Activated B cell treated with CpG ODN at 0.5 μM for 24 hours (primary cell): ENCODE measurements at regions not wholly inside any gene's neighbourhood (a gene's known extent, or its start where the extent isn't known, plus 50 kb on each side); places are given as distances from the start of the nearest gene placed in this dataset.

Experiments
- ATAC-seq: fragments of 200-7000 bp; cut with Tn5 transposase; one replicate; pipeline ENCODE4 v1.10.0; 2021; ENCODE audit warnings: low read depth, mild to moderate bottlenecking, moderate library complexity
- CTCF ChIA-PET: fragments of 350-600 bp; sonication (Branson Sonifier 250); formaldehyde crosslinking; loops from one replicate; lab custom pipeline; 2021; ENCODE audit warnings: antibody characterized with exemption; lab: Charles Lee
- POLR2A ChIA-PET: fragments of 350-600 bp; sonication (Branson Sonifier 250); formaldehyde crosslinking; loops from one replicate; lab custom pipeline; 2021; ENCODE audit warnings: antibody characterized with exemption; lab: Charles Lee
- DNase-seq: peaks from one replicate; pipeline ENCODE4 v3.0.0; 2022
- H3K27ac Mint-ChIP-seq: one replicate; pipeline ENCODE4 v1.8.0; 2020; ENCODE audit warnings: mixed read lengths
- H3K27me3 Mint-ChIP-seq: one replicate; pipeline ENCODE4 v1.8.0; 2021; ENCODE audit warnings: mixed read lengths
- H3K36me3 Mint-ChIP-seq: one replicate; pipeline ENCODE4 v1.8.0; 2021; ENCODE audit warnings: low read depth, mixed read lengths
- H3K4me1 Mint-ChIP-seq: one replicate; pipeline ENCODE4 v1.8.0; 2021; ENCODE audit warnings: mixed read lengths
- H3K4me3 Mint-ChIP-seq: one replicate; pipeline ENCODE4 v1.8.0; 2020; ENCODE audit warnings: mild to moderate bottlenecking, mixed read lengths
- H3K9me3 Mint-ChIP-seq: one replicate; pipeline ENCODE4 v1.8.0; 2020; ENCODE audit warnings: mixed read lengths
- intact Hi-C: fragments of 100-400 bp; cut with micrococcal nuclease; formaldehyde crosslinking; loops from one replicate; pipeline ENCODE4 v1.15.1; 2024
- TF ChIP-seq, protein P1 (sequence below): fragments of 200-600 bp; IDR thresholded peaks from one replicate; pipeline ENCODE4 v1.8.0; 2022; ENCODE audit warnings: antibody characterized with exemption, mild to moderate bottlenecking

DNA sequence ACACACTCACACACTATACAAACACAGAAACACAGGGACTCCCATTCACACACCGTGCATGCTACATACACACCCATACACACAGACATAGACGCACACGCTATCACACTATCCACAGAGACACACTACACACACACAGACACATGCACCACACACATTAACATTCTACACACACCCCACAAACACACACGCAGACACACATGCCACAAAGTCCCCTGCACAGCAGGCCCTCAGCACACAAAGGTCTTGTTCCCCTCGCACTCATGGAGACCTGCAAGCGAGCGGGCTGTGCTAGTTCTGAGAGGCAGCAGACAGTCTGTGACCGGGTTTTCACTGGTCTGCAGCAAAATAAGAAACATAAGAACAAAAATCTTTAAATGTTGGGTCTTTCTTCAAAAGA is 429.6 kb upstream of the SALL3 start:
- DNase-seq: no peak
- H3K36me3 Mint-ChIP-seq: no peaks in the 10 kb centered on the region
- intact Hi-C loops: no loop called here
- TF ChIP-seq, protein P1, sequence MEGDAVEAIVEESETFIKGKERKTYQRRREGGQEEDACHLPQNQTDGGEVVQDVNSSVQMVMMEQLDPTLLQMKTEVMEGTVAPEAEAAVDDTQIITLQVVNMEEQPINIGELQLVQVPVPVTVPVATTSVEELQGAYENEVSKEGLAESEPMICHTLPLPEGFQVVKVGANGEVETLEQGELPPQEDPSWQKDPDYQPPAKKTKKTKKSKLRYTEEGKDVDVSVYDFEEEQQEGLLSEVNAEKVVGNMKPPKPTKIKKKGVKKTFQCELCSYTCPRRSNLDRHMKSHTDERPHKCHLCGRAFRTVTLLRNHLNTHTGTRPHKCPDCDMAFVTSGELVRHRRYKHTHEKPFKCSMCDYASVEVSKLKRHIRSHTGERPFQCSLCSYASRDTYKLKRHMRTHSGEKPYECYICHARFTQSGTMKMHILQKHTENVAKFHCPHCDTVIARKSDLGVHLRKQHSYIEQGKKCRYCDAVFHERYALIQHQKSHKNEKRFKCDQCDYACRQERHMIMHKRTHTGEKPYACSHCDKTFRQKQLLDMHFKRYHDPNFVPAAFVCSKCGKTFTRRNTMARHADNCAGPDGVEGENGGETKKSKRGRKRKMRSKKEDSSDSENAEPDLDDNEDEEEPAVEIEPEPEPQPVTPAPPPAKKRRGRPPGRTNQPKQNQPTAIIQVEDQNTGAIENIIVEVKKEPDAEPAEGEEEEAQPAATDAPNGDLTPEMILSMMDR: no peak
- no peaks in the 10 kb centered on the region for H3K27me3 Mint-ChIP-seq
- H3K9me3 Mint-ChIP-seq: peaks cover 12% of the 10 kb centered on the region
- no peak for ATAC-seq
- POLR2A ChIA-PET: no interaction called here
- H3K27ac Mint-ChIP-seq: no peak overlapping the region
- no peaks in the 10 kb centered on the region for H3K4me1 Mint-ChIP-seq
- CTCF ChIA-PET: no interaction called here
- H3K4me3 Mint-ChIP-seq: no peak overlapping the region

DNA sequence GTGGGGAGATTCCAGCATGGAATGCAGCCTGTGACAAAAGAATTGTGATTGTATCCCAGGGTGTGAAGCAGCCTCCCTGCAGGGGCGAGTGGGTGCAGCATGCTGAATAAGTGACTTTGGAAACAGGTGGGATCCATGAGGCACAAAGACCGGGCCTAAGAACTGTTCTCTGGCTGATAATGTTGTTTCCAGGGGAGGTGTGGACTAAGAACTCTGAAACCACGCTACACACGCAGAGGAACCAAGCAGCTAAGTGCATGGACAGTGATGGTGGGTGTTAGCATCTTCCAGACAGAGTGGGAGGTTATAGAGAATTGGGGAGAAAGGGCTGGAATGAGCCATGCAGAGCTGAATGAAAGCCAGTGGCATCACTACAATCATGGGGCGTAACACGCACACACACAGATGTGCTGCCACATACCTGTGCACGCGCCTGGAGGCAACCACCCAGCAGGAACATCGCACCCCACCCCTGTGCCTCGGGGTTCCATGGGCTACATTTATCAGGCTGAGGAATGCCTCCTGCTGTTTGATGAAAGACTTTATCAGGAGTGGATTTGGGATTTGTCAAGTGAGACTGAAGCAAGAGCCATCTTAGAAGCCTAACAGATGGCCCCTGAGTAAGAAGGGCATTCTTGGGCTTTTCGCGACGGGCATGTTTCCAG is 424.5 kb upstream of the SALL3 start:
- TF ChIP-seq, protein P1: no peak
- CTCF ChIA-PET: no interaction called here
- intact Hi-C loops: no loop called here
- no peak overlapping the region for H3K27ac Mint-ChIP-seq
- POLR2A ChIA-PET: no interaction called here
- ATAC-seq (no peak), DNase-seq (no peak)
- H3K27me3 Mint-ChIP-seq: no peaks in the 10 kb centered on the region
- H3K4me3 Mint-ChIP-seq: no peak overlapping the region
- no peaks in the 10 kb centered on the region for H3K4me1 Mint-ChIP-seq
- H3K36me3 Mint-ChIP-seq: no peaks in the 10 kb centered on the region
- H3K9me3 Mint-ChIP-seq: peaks cover 15% of the 10 kb centered on the region

DNA sequence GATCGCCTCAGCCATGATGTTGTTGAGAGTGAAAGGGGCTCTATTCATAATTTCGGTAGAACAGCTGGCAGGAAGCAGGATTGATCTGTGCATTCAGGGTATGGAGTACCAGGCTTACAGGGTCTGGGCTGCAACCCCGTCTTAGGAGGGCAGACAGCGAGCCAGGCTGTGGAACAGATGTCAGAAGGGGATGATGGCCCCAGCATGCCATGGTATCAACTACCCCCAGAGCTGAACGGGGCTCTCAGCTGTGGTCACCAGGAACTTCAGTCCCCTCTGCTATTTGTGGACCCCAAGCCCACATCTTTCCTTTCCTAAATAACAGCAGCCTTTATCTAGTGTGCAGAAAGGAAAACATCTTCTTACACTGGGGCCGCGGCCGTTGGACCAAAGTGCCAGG is 422.2 kb upstream of the SALL3 start:
- TF ChIP-seq, protein P1: no peak
- CTCF ChIA-PET: no interaction called here
- H3K4me1 Mint-ChIP-seq: no peaks in the 10 kb centered on the region
- no peak overlapping the region for H3K4me3 Mint-ChIP-seq
- ATAC-seq (no peak), DNase-seq (no peak)
- no peaks in the 10 kb centered on the region for H3K27me3 Mint-ChIP-seq
- no peaks in the 10 kb centered on the region for H3K36me3 Mint-ChIP-seq
- intact Hi-C loops: no loop called here
- H3K27ac Mint-ChIP-seq: no peak overlapping the region
- peaks cover 15% of the 10 kb centered on the region for H3K9me3 Mint-ChIP-seq
- POLR2A ChIA-PET: no interaction called here

DNA sequence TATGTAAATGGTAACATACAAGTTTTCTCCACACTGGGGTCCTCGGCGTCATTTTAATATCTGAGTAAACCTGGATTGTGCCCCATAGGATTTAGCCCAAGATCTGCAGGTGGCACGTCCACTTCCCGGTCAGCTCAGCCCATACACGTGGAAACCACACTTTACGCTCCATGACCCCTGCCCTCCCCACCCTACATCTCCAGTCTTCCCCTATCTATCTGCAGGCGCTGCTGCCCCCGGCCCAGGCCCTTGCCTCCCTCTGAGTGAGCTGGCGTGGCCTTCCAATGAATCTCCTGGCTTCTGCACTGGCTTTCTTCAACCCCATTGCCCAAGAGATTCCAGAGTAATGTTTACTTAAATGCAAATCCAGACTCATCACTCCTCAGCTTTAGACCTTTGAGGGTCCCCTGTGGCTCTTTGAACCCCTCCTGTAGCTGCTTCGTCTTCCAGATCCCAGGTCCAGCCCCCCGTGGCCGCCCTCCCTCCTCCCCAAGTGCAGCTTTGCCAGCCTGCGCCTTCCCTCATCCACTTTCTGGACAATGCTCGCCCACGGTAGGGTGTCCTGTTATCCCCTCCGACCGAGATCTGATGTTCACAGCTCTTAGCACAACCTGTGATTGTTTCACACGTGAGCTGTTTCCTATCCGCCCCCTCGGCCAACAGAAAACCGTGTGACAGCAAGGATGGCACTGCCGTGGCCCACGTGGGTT is 421.4 kb upstream of the SALL3 start:
- no peak for DNase-seq
- Mint-ChIP-seq H3K27me3 (no peaks in the 10 kb centered on the region), H3K36me3 (no peaks in the 10 kb centered on the region), H3K27ac (no peak overlapping the region), H3K4me1 (no peaks in the 10 kb centered on the region), H3K9me3 (peaks cover 15% of the 10 kb centered on the region), H3K4me3 (no peak overlapping the region)
- intact Hi-C loops: no loop called here
- TF ChIP-seq, protein P1: no peak
- ChIA-PET POLR2A (no interaction called here), CTCF (no interaction called here)
- no peak for ATAC-seq

DNA sequence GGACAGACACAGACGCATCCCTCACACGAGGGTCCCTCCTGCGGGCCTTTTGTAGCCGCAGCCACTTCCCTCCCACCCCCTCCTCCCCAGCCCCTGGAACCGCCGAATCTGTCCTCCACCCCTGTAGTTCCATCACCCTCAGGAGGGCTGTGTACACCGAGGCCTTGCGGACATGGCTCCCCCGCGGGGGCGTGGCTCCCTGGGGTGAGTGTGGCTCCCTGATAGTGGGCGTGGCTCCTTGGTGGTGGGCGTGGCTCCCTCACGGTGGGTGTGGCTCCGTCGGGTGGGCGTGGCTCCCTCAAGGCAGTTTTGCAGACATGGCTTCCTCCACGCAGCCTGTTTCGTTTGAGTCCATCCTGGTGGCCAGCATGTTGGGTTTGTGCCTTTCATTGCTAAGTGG is 420.7 kb upstream of the SALL3 start:
- no peak overlapping the region for H3K27ac Mint-ChIP-seq
- no peaks in the 10 kb centered on the region for H3K27me3 Mint-ChIP-seq
- ChIA-PET CTCF (no interaction called here), POLR2A (no interaction called here)
- DNase-seq: no peak
- H3K36me3 Mint-ChIP-seq: no peaks in the 10 kb centered on the region
- ATAC-seq: no peak
- H3K9me3 Mint-ChIP-seq: peaks cover 15% of the 10 kb centered on the region
- intact Hi-C loops: no loop called here
- H3K4me3 Mint-ChIP-seq: no peak overlapping the region
- TF ChIP-seq, protein P1: no peak
- no peaks in the 10 kb centered on the region for H3K4me1 Mint-ChIP-seq
